MM.1S (cell line): ENCODE measurements at regions not wholly inside any gene's neighbourhood (a gene's known extent, or its start where the extent isn't known, plus 50 kb on each side); places are given as distances from the start of the nearest gene placed in this dataset.

Source experiments
- DNase-seq: peaks from one replicate; pipeline ENCODE4 v3.0.0-alpha.2; 2015
- H2AFZ ChIP-seq: fragments of 300-600 bp; sonication (generic); 2 replicates; pipeline ENCODE4 v1.6.0; 2016; ENCODE audit warnings: antibody characterized with exemption, low read length
- H3F3A ChIP-seq: fragments of 300-600 bp; sonication (generic); 2 replicates; pipeline ENCODE4 v1.6.1; 2016; ENCODE audit warnings: mild to moderate bottlenecking, antibody characterized with exemption, low read length, moderate library complexity, mixed read lengths; ENCODE audit not compliant: insufficient read depth
- H3K27ac ChIP-seq: fragments of 300-600 bp; sonication (generic); 2 replicates; pipeline ENCODE4 v1.5.1; 2016; ENCODE audit warnings: mild to moderate bottlenecking, low read length
- H3K27me3 ChIP-seq: fragments of 300-600 bp; sonication (generic); replicated peaks from 2 replicates; pipeline ENCODE4 v1.6.0; 2016; ENCODE audit warnings: low read length; ENCODE audit not compliant: insufficient read depth
- H3K36me3 ChIP-seq: fragments of 300-600 bp; sonication (generic); replicated peaks from 2 replicates; pipeline ENCODE4 v1.6.1; 2016; ENCODE audit warnings: mild to moderate bottlenecking, low read length, mixed read lengths; ENCODE audit not compliant: insufficient read depth
- H3K4me1 ChIP-seq: fragments of 300-600 bp; sonication (generic); 2 replicates; pipeline ENCODE4 v1.6.1; 2016; ENCODE audit warnings: low read length, mixed read lengths
- H3K4me2 ChIP-seq: fragments of 300-600 bp; sonication (generic); 2 replicates; pipeline ENCODE4 v1.6.0; 2016; ENCODE audit warnings: low read depth, low read length
- H3K4me3 ChIP-seq: fragments of 300-600 bp; sonication (generic); 2 replicates; pipeline ENCODE4 v1.5.1; 2016; ENCODE audit warnings: low read length, mixed read lengths
- H3K79me2 ChIP-seq: fragments of 300-600 bp; sonication (generic); 2 replicates; pipeline ENCODE4 v1.6.1; 2016; ENCODE audit warnings: mixed run types, low read length, mixed read lengths
- H3K9ac ChIP-seq: fragments of 300-600 bp; sonication (generic); 2 replicates; pipeline ENCODE4 v1.6.1; 2016; ENCODE audit warnings: low read length, mixed read lengths
- H3K9me2 ChIP-seq: fragments of 300-600 bp; sonication (generic); replicated peaks from 2 replicates; pipeline ENCODE4 v1.6.1; 2016; ENCODE audit warnings: mild to moderate bottlenecking, low read length, mixed read lengths; ENCODE audit not compliant: insufficient read depth
- H3K9me3 ChIP-seq: fragments of 300-600 bp; sonication (generic); replicated peaks from 2 replicates; pipeline ENCODE4 v1.6.1; 2016; ENCODE audit warnings: mild to moderate bottlenecking, low read length, mixed read lengths; ENCODE audit not compliant: insufficient read depth
- H4K20me1 ChIP-seq: fragments of 300-600 bp; sonication (generic); 2 replicates; pipeline ENCODE4 v1.6.1; 2016; ENCODE audit warnings: mild to moderate bottlenecking, low read length, moderate library complexity, mixed read lengths; ENCODE audit not compliant: insufficient read depth
- EZH2 ChIP-seq: fragments of 300-600 bp; sonication (generic); optimal IDR thresholded peaks from 2 replicates; pipeline ENCODE3; 2017; ENCODE audit warnings: low read depth, mild to moderate bottlenecking, antibody characterized with exemption, low read length, mixed read lengths
- EZH2phosphoT487 ChIP-seq: fragments of 300-600 bp; sonication (generic); IDR thresholded peaks from 2 replicates; pipeline ENCODE4 v1.6.1; 2018; ENCODE audit warnings: antibody characterized with exemption, low read length
- TF ChIP-seq, protein P1 (sequence below): fragments of 300-600 bp; sonication (generic); IDR thresholded peaks from 2 replicates; pipeline ENCODE4 v1.5.1; 2016; ENCODE audit warnings: antibody characterized with exemption, low read length, mixed read lengths

DNA sequence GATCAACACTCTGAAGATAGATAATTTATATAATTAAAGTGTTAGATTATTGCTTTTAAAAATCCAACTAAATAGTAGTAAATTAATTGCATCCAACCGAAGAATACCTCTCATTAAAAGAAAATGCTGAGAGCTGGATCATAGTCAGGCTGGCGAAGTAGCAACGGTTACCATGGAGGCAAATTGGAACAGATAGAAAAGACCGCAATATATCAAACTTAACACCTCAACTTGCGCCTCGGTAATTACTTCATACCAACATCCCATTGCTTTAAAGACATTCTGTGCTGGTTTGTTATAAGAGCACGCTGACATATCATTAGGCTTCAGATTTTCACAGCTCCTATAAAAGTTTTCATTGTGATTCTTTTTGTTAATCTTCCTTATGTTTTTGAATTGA lies 183.8 kb upstream of the ZC3H15 start:
- Histone ChIP-seq H3K79me2 (no peaks in the 10 kb centered on the region), H4K20me1 (no peaks in the 10 kb centered on the region), H3K4me1 (no peaks in the 10 kb centered on the region), H3F3A (no peaks in the 10 kb centered on the region), H3K9me2 (no peaks in the 10 kb centered on the region), H3K36me3 (no peaks in the 10 kb centered on the region), H3K4me2 (no peak overlapping the region), H3K4me3 (no peak overlapping the region), H2AFZ (no peak overlapping the region), H3K9me3 (no peaks in the 10 kb centered on the region), H3K9ac (no peak overlapping the region), H3K27ac (no peak overlapping the region), H3K27me3 (no peaks in the 10 kb centered on the region)
- no peak for DNase-seq
- TF ChIP-seq, protein P1, sequence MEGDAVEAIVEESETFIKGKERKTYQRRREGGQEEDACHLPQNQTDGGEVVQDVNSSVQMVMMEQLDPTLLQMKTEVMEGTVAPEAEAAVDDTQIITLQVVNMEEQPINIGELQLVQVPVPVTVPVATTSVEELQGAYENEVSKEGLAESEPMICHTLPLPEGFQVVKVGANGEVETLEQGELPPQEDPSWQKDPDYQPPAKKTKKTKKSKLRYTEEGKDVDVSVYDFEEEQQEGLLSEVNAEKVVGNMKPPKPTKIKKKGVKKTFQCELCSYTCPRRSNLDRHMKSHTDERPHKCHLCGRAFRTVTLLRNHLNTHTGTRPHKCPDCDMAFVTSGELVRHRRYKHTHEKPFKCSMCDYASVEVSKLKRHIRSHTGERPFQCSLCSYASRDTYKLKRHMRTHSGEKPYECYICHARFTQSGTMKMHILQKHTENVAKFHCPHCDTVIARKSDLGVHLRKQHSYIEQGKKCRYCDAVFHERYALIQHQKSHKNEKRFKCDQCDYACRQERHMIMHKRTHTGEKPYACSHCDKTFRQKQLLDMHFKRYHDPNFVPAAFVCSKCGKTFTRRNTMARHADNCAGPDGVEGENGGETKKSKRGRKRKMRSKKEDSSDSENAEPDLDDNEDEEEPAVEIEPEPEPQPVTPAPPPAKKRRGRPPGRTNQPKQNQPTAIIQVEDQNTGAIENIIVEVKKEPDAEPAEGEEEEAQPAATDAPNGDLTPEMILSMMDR = no peak
- TF ChIP-seq EZH2 (no peak), EZH2phosphoT487 (no peak)

DNA sequence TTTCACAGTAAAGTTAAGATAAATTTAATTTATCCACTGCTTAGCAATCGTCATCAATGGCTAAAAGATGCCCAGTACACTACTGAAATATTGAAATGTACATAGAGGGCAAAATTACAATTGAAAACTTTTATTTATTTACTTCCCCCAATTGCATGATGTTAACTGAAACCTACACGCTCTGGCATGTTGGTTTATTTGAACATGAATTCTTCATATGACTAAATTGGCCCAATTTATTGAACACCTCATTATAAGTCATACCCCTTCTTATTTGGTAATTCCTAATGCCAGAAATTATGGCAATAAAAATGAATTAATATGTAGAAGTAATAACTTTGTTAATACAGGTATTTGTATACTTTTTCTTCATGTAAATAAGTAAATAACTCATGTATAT lies 183.0 kb upstream of the ZC3H15 start:
- H3K36me3 ChIP-seq = no peaks in the 10 kb centered on the region
- H3K27ac ChIP-seq = no peak overlapping the region
- no peak overlapping the region for H3K4me2 ChIP-seq
- TF ChIP-seq, protein P1 = no peak
- TF ChIP-seq EZH2phosphoT487 (no peak), EZH2 (no peak)
- no peaks in the 10 kb centered on the region for H3K27me3 ChIP-seq
- H3K4me3 ChIP-seq = no peak overlapping the region
- no peaks in the 10 kb centered on the region for H3F3A ChIP-seq
- H4K20me1 ChIP-seq = no peaks in the 10 kb centered on the region
- no peak for DNase-seq
- no peak overlapping the region for H2AFZ ChIP-seq
- no peaks in the 10 kb centered on the region for H3K79me2 ChIP-seq
- H3K9me3 ChIP-seq = no peaks in the 10 kb centered on the region
- H3K9ac ChIP-seq = no peak overlapping the region
- H3K9me2 ChIP-seq = no peaks in the 10 kb centered on the region
- H3K4me1 ChIP-seq = no peaks in the 10 kb centered on the region

DNA sequence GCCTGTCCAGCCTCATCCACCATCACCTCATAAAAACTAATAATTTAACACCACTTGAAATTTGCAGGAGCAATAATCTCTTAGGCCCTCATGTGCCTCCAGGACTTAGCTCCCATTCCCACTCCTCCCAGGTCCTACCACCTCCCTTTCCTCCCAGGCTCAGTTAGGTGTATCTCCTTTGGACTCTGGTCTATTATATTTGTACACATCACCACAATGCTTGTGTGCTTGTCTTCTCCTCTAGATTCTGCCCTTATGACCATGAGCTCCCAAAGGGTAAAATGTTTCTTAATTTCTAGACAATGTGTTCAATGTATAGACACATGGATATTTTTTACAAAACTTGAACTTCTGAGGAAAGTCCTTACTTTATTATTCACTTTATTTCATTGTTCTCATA lies 182.0 kb upstream of the ZC3H15 start:
- TF ChIP-seq, protein P1 = no peak
- TF ChIP-seq EZH2 = no peak
- no peak for TF ChIP-seq EZH2phosphoT487
- DNase-seq = no peak
- Histone ChIP-seq H3K4me2 (no peak overlapping the region), H3K9ac (no peak overlapping the region), H3K9me3 (no peaks in the 10 kb centered on the region), H3K79me2 (no peaks in the 10 kb centered on the region), H3K27ac (no peak overlapping the region), H3K9me2 (no peaks in the 10 kb centered on the region), H4K20me1 (no peaks in the 10 kb centered on the region), H3F3A (no peaks in the 10 kb centered on the region), H3K4me1 (no peaks in the 10 kb centered on the region), H2AFZ (no peak overlapping the region), H3K36me3 (no peaks in the 10 kb centered on the region), H3K27me3 (no peaks in the 10 kb centered on the region), H3K4me3 (no peak overlapping the region)

DNA sequence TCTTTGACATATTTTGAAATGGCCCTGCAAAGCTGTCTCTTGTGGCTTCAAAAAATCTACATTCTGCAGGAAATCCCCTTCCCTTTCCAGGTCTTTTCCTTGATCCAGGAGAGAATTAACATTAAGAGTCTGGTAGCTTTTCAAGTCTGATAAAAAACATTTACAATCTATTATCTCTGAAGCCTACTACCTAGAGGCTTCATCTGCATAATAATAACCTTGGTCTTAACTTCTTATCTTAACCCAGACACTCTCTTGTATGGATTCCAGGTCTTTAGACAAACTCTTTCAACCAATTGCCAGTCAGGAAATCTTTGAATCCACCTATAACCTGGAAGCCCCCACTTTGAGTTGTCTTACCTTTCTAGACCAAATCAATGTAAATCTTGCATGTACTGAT lies 179.3 kb upstream of the ZC3H15 start:
- Histone ChIP-seq H4K20me1 (no peaks in the 10 kb centered on the region), H3K36me3 (no peaks in the 10 kb centered on the region)

More for the DNA sequence above, 179.3 kb upstream of the ZC3H15 start:
- DNase-seq = no peak
- no peak overlapping the region for H3K9ac ChIP-seq
- H3K4me3 ChIP-seq = no peak overlapping the region
- no peaks in the 10 kb centered on the region for H3K27me3 ChIP-seq
- H3K4me1 ChIP-seq = no peaks in the 10 kb centered on the region
- no peaks in the 10 kb centered on the region for H3F3A ChIP-seq
- TF ChIP-seq EZH2phosphoT487 (no peak), EZH2 (no peak)
- TF ChIP-seq, protein P1 = no peak
- no peak overlapping the region for H3K4me2 ChIP-seq
- no peak overlapping the region for H3K27ac ChIP-seq
- no peaks in the 10 kb centered on the region for H3K9me2 ChIP-seq
- H3K79me2 ChIP-seq = no peaks in the 10 kb centered on the region
- H2AFZ ChIP-seq = no peak overlapping the region
- no peaks in the 10 kb centered on the region for H3K9me3 ChIP-seq
